Spleen (tissue), 11 donors: ENCODE measurements at regions not wholly inside any gene's neighbourhood (a gene's known extent, or its start where the extent isn't known, plus 50 kb on each side); places are given as distances from the start of the nearest gene placed in this dataset.
"Not testable (repeated sequence)": the region's sequence is repeated elsewhere in the genome, so short reads cannot be mapped to it uniquely, and the experiment has no call there.

Source experiments
- DNase-seq: peaks from one replicate; pipeline ENCODE4 v3.0.0-alpha.2; 2020
- H3K27ac ChIP-seq, 8 donors: fragments of 200-600 bp; sonication (generic) in 7 of 8; 1 replicate in 4 of 8; 2 replicates in 4 of 8; pipeline versions ENCODE4 v1.5.0 to v1.8.0; 2016 to 2021; ENCODE audit warnings: inconsistent platforms in 4 of 8, mild to moderate bottlenecking in 4 of 8, moderate library complexity in 1 of 8
- H3K27me3 ChIP-seq, 7 donors: fragments of 200-600 bp; sonication (generic) in 6 of 7; replicated peaks in 1 of 7; 1 replicate in 4 of 7; 2 replicates in 3 of 7; pipeline versions ENCODE4 v1.5.0 to v1.8.0; 2016 to 2021; ENCODE audit warnings: inconsistent platforms in 3 of 7, mild to moderate bottlenecking in 1 of 7
- H3K36me3 ChIP-seq, 6 donors: fragments of 200-600 bp; sonication (generic) in 5 of 6; 1 replicate in 4 of 6; 2 replicates in 2 of 6; pipeline versions ENCODE4 v1.5.0 to v1.8.0; 2016 to 2021; ENCODE audit warnings: inconsistent platforms in 2 of 6
- H3K4me1 ChIP-seq, 6 donors: fragments of 200-600 bp; sonication (generic) in 5 of 6; 1 replicate in 3 of 6; 2 replicates in 3 of 6; pipeline versions ENCODE4 v1.5.0 to v1.8.0; 2016 to 2021; ENCODE audit warnings: inconsistent platforms in 3 of 6
- H3K4me3 ChIP-seq, 8 donors: fragments of 200-600 bp; sonication (generic) in 7 of 8; 1 replicate in 4 of 8; 2 replicates in 4 of 8; pipeline versions ENCODE4 v1.5.0 to v1.8.0; 2016 to 2021; ENCODE audit warnings: inconsistent platforms in 4 of 8, mild to moderate bottlenecking in 4 of 8, moderate library complexity in 2 of 8
- H3K9me3 ChIP-seq, 8 donors: fragments of 200-600 bp; sonication (generic) in 7 of 8; 1 replicate in 4 of 8; 2 replicates in 4 of 8; pipeline versions ENCODE4 v1.5.0 to v1.8.0; 2016 to 2021; ENCODE audit warnings: inconsistent platforms in 4 of 8
- POLR2A ChIP-seq, 3 donors: fragments of 450-650 bp; IDR thresholded peaks; one replicate each; pipeline ENCODE4 v1.5.1; 2017; ENCODE audit warnings: antibody characterized with exemption in 3 of 3, mild to moderate bottlenecking in 1 of 3
- POLR2AphosphoS5 ChIP-seq, 3 donors: sonication (generic); formaldehyde crosslinking; IDR thresholded peaks; one replicate each; pipeline ENCODE4 v1.5.1; 2017; ENCODE audit warnings: antibody characterized with exemption in 3 of 3
- WGBS, 5 donors: extraction: QIAGEN DNeasy Blood & Tissue Kit in 3 of 5; methylation state at CpG; one replicate each; pipeline versions ENCODE4 v1.1.5 to v1.1.7; 2013 to 2018; 5-methylcytosine and 5-hydroxymethylcytosine counted together
- intact Hi-C: fragments of 100-400 bp; cut with DNase I; formaldehyde crosslinking; loops from one replicate; pipeline ENCODE4 v1.15.0; 2023; ENCODE audit warnings: low total_unique reads
- TF ChIP-seq, protein P1 (sequence below), 11 experiments: fragments of 200-600 bp in 7 of 11; fragments of 450-650 bp in 4 of 11; sonication (generic) in 4 of 11; IDR thresholded peaks in 8 of 11; conservative IDR thresholded peaks in 3 of 11; 1 replicate in 7 of 11; 2 replicates in 4 of 11; pipeline versions ENCODE4 v1.4.0 to v1.8.0; 2016 to 2021; ENCODE audit warnings: antibody characterized with exemption in 11 of 11, inconsistent platforms in 4 of 11, mild to moderate bottlenecking in 1 of 11
- donor health status: healthy with polysubstance abuse.
- donor health status: DM: no; HTN: no; CAD: no; lungs with moderate emphysema.
- donor health status: DM: no; HTN: no; CAD: no.
- donor health status: Bipolar disorder and iron deficiency.
- donor health status: healthy.
- donor health status: DM: no; HTN: no; CAD: no.
- donor health status: DM: yes; HTN: yes; CAD: no.

DNA sequence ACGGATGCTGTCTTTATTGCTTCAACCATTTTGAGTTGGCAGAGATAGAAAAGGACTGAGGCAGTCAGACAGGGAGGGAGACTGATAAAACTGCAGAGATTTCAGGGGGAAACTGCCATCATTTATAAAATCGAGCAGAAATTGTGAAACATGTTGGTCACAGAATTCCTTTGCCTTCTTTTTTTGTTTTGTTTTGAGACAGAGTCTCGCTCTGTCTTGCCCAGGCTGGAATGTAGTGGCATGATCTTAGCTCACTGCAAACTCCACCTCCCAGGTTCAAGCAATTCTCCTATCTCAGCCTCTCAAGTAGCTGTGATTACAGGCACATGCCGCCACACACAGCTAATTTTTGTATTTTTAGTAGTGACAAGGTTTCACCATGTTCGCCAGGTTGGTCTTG, 273.7 kb upstream of the USP9Y start:
- DNase-seq: no peak
- Histone ChIP-seq H3K4me3 (no peak overlapping the region), H3K27me3 (no peaks in the 10 kb centered on the region), H3K4me1 (no peaks in the 10 kb centered on the region), H3K36me3 (no peaks in the 10 kb centered on the region), H3K27ac (no peak overlapping the region), H3K9me3 (no peaks in the 10 kb centered on the region)
- TF ChIP-seq POLR2AphosphoS5 (IDR thresholded peaks at IDR 0.05): no peak
- no peak for TF ChIP-seq POLR2A (IDR thresholded peaks at IDR 0.05)
- TF ChIP-seq, protein P1, sequence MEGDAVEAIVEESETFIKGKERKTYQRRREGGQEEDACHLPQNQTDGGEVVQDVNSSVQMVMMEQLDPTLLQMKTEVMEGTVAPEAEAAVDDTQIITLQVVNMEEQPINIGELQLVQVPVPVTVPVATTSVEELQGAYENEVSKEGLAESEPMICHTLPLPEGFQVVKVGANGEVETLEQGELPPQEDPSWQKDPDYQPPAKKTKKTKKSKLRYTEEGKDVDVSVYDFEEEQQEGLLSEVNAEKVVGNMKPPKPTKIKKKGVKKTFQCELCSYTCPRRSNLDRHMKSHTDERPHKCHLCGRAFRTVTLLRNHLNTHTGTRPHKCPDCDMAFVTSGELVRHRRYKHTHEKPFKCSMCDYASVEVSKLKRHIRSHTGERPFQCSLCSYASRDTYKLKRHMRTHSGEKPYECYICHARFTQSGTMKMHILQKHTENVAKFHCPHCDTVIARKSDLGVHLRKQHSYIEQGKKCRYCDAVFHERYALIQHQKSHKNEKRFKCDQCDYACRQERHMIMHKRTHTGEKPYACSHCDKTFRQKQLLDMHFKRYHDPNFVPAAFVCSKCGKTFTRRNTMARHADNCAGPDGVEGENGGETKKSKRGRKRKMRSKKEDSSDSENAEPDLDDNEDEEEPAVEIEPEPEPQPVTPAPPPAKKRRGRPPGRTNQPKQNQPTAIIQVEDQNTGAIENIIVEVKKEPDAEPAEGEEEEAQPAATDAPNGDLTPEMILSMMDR (IDR thresholded peaks at IDR 0.05 in 8 of 11, conservative IDR thresholded peaks at IDR 0.05 in 3 of 11): no peak
- 89 to 91% (median 91%) methylated on average over 5 of the region's 5 CpGs; no CpG with 5 or more reads in 2 of the 5 donors for WGBS, 5 donors
- intact Hi-C loops: no loop called here

DNA sequence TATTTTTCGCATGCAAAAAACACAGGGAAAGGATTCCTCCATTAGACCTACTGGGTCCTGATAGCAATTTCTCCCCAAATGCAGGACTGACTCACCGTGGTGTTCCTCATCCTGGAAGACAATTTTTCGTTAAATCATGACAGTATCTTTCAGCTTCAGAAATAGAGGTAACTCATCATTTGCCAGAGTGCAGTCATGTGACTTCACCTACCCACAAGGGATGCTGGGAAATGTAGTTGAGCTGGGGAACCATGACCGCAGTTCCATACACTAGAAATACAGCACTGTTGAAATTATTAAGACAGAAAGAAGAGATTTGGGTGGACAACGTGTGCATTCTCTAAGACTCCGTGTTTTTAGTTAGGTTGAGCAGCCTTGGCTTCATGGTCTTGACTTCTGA, 269.5 kb upstream of the USP9Y start:
- no peaks in the 10 kb centered on the region for H3K27me3 ChIP-seq
- TF ChIP-seq, protein P1 (IDR thresholded peaks at IDR 0.05 in 8 of 11, conservative IDR thresholded peaks at IDR 0.05 in 3 of 11): no peak
- no peak for TF ChIP-seq POLR2AphosphoS5 (IDR thresholded peaks at IDR 0.05)
- TF ChIP-seq POLR2A (IDR thresholded peaks at IDR 0.05): no peak
- no peak overlapping the region for H3K27ac ChIP-seq
- no peak for DNase-seq
- H3K9me3 ChIP-seq: no peaks in the 10 kb centered on the region
- no peak overlapping the region for H3K4me3 ChIP-seq
- H3K4me1 ChIP-seq: no peaks in the 10 kb centered on the region
- WGBS, 5 donors: 44 to 58% (median 46%) methylated on average over 6 of the region's 6 CpGs; no CpG with 5 or more reads in 2 of the 5 donors
- H3K36me3 ChIP-seq: no peaks in the 10 kb centered on the region
- intact Hi-C loops: no loop called here

DNA sequence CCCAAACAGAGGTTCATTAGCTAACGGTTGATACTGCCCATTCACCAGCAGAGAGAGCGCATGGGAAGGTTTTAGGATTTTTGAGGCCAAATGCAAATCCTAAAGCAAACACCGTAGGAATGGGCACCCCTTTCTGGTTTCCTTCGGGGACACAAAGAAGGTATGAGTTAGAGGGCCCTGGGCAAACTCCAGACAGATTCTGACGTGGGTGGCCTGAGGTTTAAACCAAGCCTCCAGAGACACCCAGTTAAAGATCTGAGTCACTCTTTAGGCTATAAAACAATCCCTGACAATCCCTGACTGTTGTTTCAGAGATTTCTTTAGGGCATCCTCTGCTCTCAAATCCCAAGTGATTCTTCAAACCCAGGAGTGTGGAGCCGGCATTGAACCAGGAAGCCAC, 262.2 kb upstream of the USP9Y start:
- H3K9me3 ChIP-seq, H3K36me3 ChIP-seq, H3K27me3 ChIP-seq, H3K4me3 ChIP-seq, DNase-seq, H3K27ac ChIP-seq, H3K4me1 ChIP-seq, intact Hi-C loops: not testable (repeated sequence)
- 86 to 96% (median 86%) methylated on average over 3 to 4 of the region's 6 CpGs; no CpG with 5 or more reads in 2 of the 5 donors for WGBS, 5 donors

DNA sequence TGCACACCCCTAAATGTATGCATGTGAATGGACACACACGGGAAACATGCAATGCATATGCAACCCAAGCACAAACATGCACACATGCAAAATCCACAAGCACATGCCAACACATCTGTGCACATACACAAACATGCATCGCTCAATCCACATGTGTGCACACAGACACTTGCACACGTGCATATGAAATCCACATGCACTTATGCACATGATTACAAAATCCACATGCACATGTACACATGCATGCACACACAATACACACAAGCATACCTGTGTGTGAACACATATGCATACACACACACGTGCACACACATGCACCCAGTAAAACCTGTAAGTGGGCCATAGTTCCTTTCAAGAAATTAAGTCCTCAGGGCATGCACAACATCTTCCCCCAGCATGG, 256.8 kb upstream of the USP9Y start:
- DNase-seq: no peak
- WGBS, 5 donors: 83 to 100% (median 89%) methylated on average over 2 to 4 of the region's 4 CpGs; no CpG with 5 or more reads in 2 of the 5 donors
- Histone ChIP-seq H3K4me3 (no peak overlapping the region), H3K27me3 (no peaks in the 10 kb centered on the region), H3K4me1 (no peaks in the 10 kb centered on the region), H3K27ac (no peak overlapping the region), H3K36me3 (no peaks in the 10 kb centered on the region), H3K9me3 (no peaks in the 10 kb centered on the region)
- intact Hi-C loops: no loop called here
- TF ChIP-seq, protein P1 (IDR thresholded peaks at IDR 0.05 in 8 of 11, conservative IDR thresholded peaks at IDR 0.05 in 3 of 11): no peak
- TF ChIP-seq POLR2A (IDR thresholded peaks at IDR 0.05): no peak
- no peak for TF ChIP-seq POLR2AphosphoS5 (IDR thresholded peaks at IDR 0.05)

DNA sequence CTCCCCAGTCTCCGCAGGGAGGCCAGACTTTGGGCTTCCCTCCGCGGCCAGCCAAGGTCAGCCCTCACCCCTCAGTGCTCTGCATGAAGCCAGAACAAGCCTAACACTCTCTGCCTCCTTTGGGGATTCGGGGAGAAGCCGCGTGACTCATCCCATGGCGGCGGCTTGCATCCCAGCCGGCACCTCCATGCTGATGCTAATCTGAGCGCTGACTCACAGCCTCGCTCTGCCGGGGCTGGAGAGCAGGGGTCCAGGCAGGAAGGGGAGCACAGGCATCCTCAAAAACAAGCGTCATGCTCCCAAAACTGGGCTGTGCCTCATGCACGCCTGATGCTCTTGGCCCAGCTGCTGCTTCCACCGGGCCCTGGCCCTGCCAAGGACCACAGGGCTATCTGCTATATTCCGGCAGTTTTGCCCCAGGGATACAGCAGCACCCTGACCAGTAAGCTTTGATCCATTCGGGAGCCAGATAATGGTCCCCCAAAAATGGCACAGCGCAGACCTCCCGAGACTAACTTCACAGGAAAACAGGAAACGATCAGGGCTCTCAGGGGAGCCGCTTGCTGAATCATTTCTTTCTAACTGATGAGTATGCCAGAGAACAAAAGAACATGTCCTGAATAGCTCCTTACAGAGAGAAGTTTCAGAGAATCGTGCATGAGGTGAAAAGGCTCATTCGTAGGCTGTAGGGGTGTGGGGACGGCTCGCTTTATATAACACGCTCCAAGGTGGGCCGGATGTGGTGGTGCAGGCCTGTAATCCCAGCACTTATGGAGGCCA, 254.4 kb upstream of the USP9Y start:
- H3K4me3 ChIP-seq, H3K36me3 ChIP-seq, intact Hi-C loops, H3K9me3 ChIP-seq, H3K27me3 ChIP-seq, H3K27ac ChIP-seq, DNase-seq, H3K4me1 ChIP-seq: not testable (repeated sequence)
- WGBS, 5 donors: 82 to 93% (median 89%) methylated on average over 8 to 27 of the region's 27 CpGs; no CpG with 5 or more reads in 2 of the 5 donors

DNA sequence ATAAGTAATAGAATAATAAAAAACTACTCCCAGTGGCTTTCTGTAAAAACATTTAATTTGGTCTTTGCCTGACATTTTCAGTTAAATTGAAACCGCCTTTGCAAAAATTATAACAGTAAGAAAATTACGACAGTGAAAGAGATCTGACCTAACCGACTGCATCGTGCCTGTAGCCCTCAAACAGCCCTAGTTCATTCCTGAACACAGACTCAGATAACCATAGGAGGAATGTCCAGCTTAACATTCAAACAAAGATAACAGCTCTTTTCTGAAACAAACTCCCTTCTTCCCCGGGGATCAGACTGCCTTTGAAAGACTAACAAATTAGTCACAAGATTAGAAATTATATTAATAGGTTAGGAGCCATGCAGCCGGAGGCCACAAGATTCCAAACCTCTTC, 252.5 kb upstream of the USP9Y start:
- H3K27me3 ChIP-seq, H3K4me1 ChIP-seq, H3K4me3 ChIP-seq, intact Hi-C loops, H3K36me3 ChIP-seq, H3K27ac ChIP-seq, DNase-seq, H3K9me3 ChIP-seq: not testable (repeated sequence)
- WGBS, 5 donors: 89 to 94% (median 91%) methylated on average over 5 to 6 of the region's 6 CpGs; no CpG with 5 or more reads in 2 of the 5 donors

DNA sequence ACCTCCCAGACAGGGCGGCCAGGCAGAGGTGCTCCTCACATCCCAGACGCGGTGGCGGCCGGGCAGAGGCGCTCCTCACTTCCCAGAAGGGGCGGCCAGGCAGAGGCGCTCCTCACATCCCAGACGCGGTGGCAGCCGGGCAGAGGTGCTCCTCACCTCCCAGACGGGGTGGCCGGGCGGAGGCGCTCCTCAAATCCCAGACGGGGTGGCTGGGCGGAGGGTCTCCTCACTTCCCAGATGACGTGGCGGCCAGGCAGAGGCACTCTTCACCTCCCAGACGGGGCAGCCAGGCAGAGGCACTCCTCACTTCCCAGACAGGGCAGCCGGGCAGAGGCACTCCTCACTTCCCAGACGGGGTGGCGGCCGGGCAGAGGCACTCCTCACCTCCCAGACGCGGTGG, 247.7 kb upstream of the USP9Y start:
- H3K27me3 ChIP-seq, H3K36me3 ChIP-seq, H3K9me3 ChIP-seq, H3K27ac ChIP-seq, DNase-seq, H3K4me1 ChIP-seq, intact Hi-C loops, H3K4me3 ChIP-seq: not testable (repeated sequence)
- 92 to 96% methylated on average over 22 to 26 of the region's 26 CpGs; no CpG with 5 or more reads in 3 of the 5 donors for WGBS, 5 donors
